OCI-LY7 (cell line): ENCODE measurements at regions not wholly inside any gene's neighbourhood (a gene's known extent, or its start where the extent isn't known, plus 50 kb on each side); places are given as distances from the start of the nearest gene placed in this dataset.

Experiments used
- BruUV-seq: library from RNA; stranded (reverse); fragments of 400-500 nt; replicated peaks from 2 replicates; lab custom pipeline; 2021; lab: Mats Ljungman, UMichigan
- CTCF ChIA-PET: fragments of 300-600 bp; sonication (Branson Sonifier 250); formaldehyde crosslinking; loops from one replicate; lab custom pipeline; 2022; ENCODE audit warnings: antibody characterized with exemption; ENCODE audit not compliant: unreplicated experiment; lab: Charles Lee
- POLR2A ChIA-PET: fragments of 300-600 bp; sonication (Branson Sonifier 250); formaldehyde crosslinking; loops from one replicate; lab custom pipeline; 2022; ENCODE audit warnings: antibody characterized with exemption; lab: Charles Lee
- DNase-seq: peaks from one replicate; pipeline ENCODE4 v3.0.0-alpha.2; 2015; ENCODE audit warnings: low spot score
- H2AFZ ChIP-seq: fragments of 200-600 bp; sonication (generic), shearing (Covaris generic); 2 replicates; pipeline ENCODE4 v1.6.1; 2014; ENCODE audit warnings: mild to moderate bottlenecking, antibody characterized with exemption, low read length, moderate library complexity
- H3K27ac ChIP-seq: fragments of 200-600 bp; sonication (generic); 2 replicates; pipeline ENCODE4 v1.5.1; 2014; ENCODE audit warnings: mixed run types, low read depth, mild to moderate bottlenecking, moderate library complexity, low read length, inconsistent platforms; ENCODE audit not compliant: poor library complexity, severe bottlenecking
- H3K36me3 ChIP-seq: fragments of 200-600 bp; sonication (generic); 2 replicates; pipeline ENCODE4 v1.6.1; 2014; ENCODE audit warnings: mild to moderate bottlenecking, antibody characterized with exemption, low read length, moderate library complexity, mixed read lengths; ENCODE audit not compliant: insufficient read depth
- H3K4me1 ChIP-seq: fragments of 200-600 bp; sonication (generic); 2 replicates; pipeline ENCODE4 v1.5.1; 2014; ENCODE audit warnings: mild to moderate bottlenecking, low read length; ENCODE audit not compliant: insufficient read depth, poor library complexity, severe bottlenecking
- H3K4me2 ChIP-seq: fragments of 200-600 bp; sonication (generic); 2 replicates; pipeline ENCODE4 v1.6.1; 2014; ENCODE audit warnings: mild to moderate bottlenecking, low read length
- H3K4me3 ChIP-seq: fragments of 200-600 bp; sonication (generic); 2 replicates; pipeline ENCODE4 v1.5.1; 2014; ENCODE audit warnings: mild to moderate bottlenecking, low read depth, low read length; ENCODE audit not compliant: poor library complexity, severe bottlenecking
- H3K79me2 ChIP-seq: fragments of 200-600 bp; sonication (generic); 2 replicates; pipeline ENCODE4 v1.6.1; 2016; ENCODE audit warnings: low read depth, mild to moderate bottlenecking, low read length, moderate library complexity, mixed read lengths; ENCODE audit not compliant: insufficient read depth
- H3K9me2 ChIP-seq: fragments of 200-600 bp; sonication (generic); 2 replicates; pipeline ENCODE4 v1.6.1; 2016; ENCODE audit warnings: mild to moderate bottlenecking, low read length, mixed read lengths; ENCODE audit not compliant: insufficient read depth
- H3K9me3 ChIP-seq: fragments of 200-600 bp; sonication (generic); 2 replicates; pipeline ENCODE4 v1.6.1; 2014; ENCODE audit warnings: mild to moderate bottlenecking, mixed run types, low read length, mixed read lengths
- H4K20me1 ChIP-seq: fragments of 200-600 bp; sonication (generic); 2 replicates; pipeline ENCODE4 v1.6.1; 2014; ENCODE audit warnings: mild to moderate bottlenecking, antibody characterized with exemption, low read length, moderate library complexity, mixed read lengths; ENCODE audit not compliant: insufficient read depth
- CTCF ChIP-seq: fragments of 200-600 bp; sonication (generic); conservative IDR thresholded peaks from 2 replicates; pipeline ENCODE4 v1.5.1; 2014; ENCODE audit warnings: mild to moderate bottlenecking, antibody characterized with exemption, low read length, moderate library complexity, mixed read lengths
- EZH2phosphoT487 ChIP-seq: fragments of 200-600 bp; sonication (generic); IDR thresholded peaks from 2 replicates; pipeline ENCODE4 v1.6.1; 2018; ENCODE audit warnings: low read depth, borderline replicate concordance, mild to moderate bottlenecking, mixed run types, antibody characterized with exemption, low read length, moderate library complexity, mixed read lengths
- intact Hi-C: fragments of 100-400 bp; cut with micrococcal nuclease; formaldehyde crosslinking; loops from one replicate; pipeline ENCODE4 v1.10.0; 2022; ENCODE audit not compliant: unreplicated experiment

GRCh38 chr22:48779661-48780596 is 1047.7 kb downstream of the BRD1 start:
- no peaks in the 10 kb centered on the region for H3K79me2 ChIP-seq
- ChIA-PET POLR2A (no interaction called here), CTCF (no interaction called here)
- H3K27ac ChIP-seq, result no peak overlapping the region
- no peaks in the 10 kb centered on the region for H3K4me1 ChIP-seq
- H3K36me3 ChIP-seq, result no peaks in the 10 kb centered on the region
- no peak overlapping the region for H3K4me2 ChIP-seq
- no peak overlapping the region for H2AFZ ChIP-seq
- DNase-seq, result no peak
- H3K9me3 ChIP-seq, result peaks cover 16% of the 10 kb centered on the region; the same call in 1 of the 2 replicates
- H4K20me1 ChIP-seq, result no peaks in the 10 kb centered on the region
- H3K9me2 ChIP-seq, result no peaks in the 10 kb centered on the region
- no peak for TF ChIP-seq EZH2phosphoT487
- no peak overlapping the region for H3K4me3 ChIP-seq
- BruUV-seq, result no TSS peak
- intact Hi-C loops, result no loop called here

- CTCF ChIA-PET, result no interaction called here
- BruUV-seq, result no TSS peak
These were observed 1048.4 kb downstream of the BRD1 start for GRCh38 chr22:48779211-48779643.

More at GRCh38 chr22:48779211-48779643, 1048.4 kb downstream of the BRD1 start:
- Histone ChIP-seq H3K79me2 (no peaks in the 10 kb centered on the region), H3K9me2 (no peaks in the 10 kb centered on the region), H4K20me1 (no peaks in the 10 kb centered on the region), H3K36me3 (no peaks in the 10 kb centered on the region), H3K4me3 (no peak overlapping the region), H3K9me3 (peaks cover 16% of the 10 kb centered on the region; the same call in 1 of the 2 replicates), H3K4me1 (no peaks in the 10 kb centered on the region), H2AFZ (no peak overlapping the region), H3K4me2 (no peak overlapping the region), H3K27ac (no peak overlapping the region)
- POLR2A ChIA-PET, result no interaction called here
- TF ChIP-seq CTCF (no peak), EZH2phosphoT487 (no peak)
- DNase-seq, result no peak
- intact Hi-C loops, result no loop called here
